ENCODE measurements at regions not wholly inside any gene's neighbourhood (a gene's known extent, or its start where the extent isn't known, plus 50 kb on each side); places are given as distances from the start of the nearest gene placed in this dataset.

DNA sequence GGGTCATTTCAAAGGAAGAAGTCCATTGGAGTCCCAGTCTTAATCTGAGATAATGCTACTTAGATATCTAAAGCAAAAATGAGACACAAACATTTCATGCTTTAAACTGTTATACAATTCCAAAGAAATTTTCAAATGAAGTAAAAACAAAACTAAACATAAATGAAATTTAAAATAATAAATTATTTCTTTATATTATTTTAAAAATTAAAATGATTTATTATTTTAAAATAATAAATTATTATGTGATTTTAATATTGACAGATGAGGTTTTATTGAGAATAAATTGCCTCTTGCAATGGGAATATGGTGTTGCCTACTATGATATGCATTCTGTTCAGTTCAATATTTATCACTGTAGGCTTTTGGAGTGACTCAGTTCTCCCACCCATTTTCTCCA, 93.7 kb upstream of the BACH2 start:
- Histone ChIP-seq H2AFZ (ENCODE audit: low read length) (no peak overlapping the region), H3K4me1 (ENCODE audit: insufficient read depth, low read length, poor library complexity, severe bottlenecking) (peaks cover 41% of the 10 kb centered on the region), H3K79me2 (ENCODE audit: insufficient read depth, low read length) (no peaks in the 10 kb centered on the region), H4K20me1 (ENCODE audit: insufficient read depth, low read length, poor library complexity, severe bottlenecking) (no peaks in the 10 kb centered on the region), H3K9me3 (ENCODE audit: insufficient read depth, low read depth, low read length) (no peaks in the 10 kb centered on the region), H3K9ac (ENCODE audit: low read depth, low read length, poor library complexity, severe bottlenecking) (no peak overlapping the region), H3K9me2 (replicated peaks; ENCODE audit: low read depth, low read length) (no peaks in the 10 kb centered on the region), H3K4me3 (ENCODE audit: low read length, poor library complexity, severe bottlenecking) (no peak overlapping the region), H3K36me3 (ENCODE audit: insufficient read depth, low read length) (no peaks in the 10 kb centered on the region), H3K4me2 (ENCODE audit: low read depth, low read length, poor library complexity, severe bottlenecking) (no peak overlapping the region), H3K27me3 (ENCODE audit: insufficient read depth, low read length, poor library complexity, severe bottlenecking) (no peaks in the 10 kb centered on the region), H3F3A (ENCODE audit: low read depth) (no peaks in the 10 kb centered on the region)
- TF ChIP-seq, protein P1, sequence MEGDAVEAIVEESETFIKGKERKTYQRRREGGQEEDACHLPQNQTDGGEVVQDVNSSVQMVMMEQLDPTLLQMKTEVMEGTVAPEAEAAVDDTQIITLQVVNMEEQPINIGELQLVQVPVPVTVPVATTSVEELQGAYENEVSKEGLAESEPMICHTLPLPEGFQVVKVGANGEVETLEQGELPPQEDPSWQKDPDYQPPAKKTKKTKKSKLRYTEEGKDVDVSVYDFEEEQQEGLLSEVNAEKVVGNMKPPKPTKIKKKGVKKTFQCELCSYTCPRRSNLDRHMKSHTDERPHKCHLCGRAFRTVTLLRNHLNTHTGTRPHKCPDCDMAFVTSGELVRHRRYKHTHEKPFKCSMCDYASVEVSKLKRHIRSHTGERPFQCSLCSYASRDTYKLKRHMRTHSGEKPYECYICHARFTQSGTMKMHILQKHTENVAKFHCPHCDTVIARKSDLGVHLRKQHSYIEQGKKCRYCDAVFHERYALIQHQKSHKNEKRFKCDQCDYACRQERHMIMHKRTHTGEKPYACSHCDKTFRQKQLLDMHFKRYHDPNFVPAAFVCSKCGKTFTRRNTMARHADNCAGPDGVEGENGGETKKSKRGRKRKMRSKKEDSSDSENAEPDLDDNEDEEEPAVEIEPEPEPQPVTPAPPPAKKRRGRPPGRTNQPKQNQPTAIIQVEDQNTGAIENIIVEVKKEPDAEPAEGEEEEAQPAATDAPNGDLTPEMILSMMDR (conservative IDR thresholded peaks at IDR 0.05; ENCODE audit: low read length): no peak
- no peak for TF ChIP-seq EZH2phosphoT487 (IDR thresholded peaks at IDR 0.05; ENCODE audit: borderline replicate concordance)

DNA sequence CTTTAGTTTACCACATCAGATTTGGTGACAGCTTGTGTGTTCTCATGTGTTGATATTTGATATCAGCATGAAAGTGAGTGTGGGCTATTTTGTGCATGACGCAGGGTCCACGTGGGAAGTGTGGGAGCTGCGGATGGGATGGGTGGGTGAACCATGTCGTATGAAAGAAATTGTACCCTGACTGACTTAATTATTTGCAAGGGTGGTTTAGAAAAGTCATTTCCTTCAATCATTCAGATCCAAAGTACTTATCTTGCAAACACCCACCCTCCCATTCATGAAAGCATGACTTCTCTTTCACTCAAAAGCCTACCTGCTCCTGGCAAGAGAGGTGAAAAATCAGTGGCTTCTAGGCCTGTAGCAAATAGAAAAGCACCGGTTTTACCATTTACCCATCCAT, 91.8 kb upstream of the BACH2 start:
- TF ChIP-seq, protein P1 (conservative IDR thresholded peaks at IDR 0.05; ENCODE audit: low read length): no peak
- no peak for TF ChIP-seq EZH2phosphoT487 (IDR thresholded peaks at IDR 0.05; ENCODE audit: borderline replicate concordance)
- Histone ChIP-seq H3K4me2 (ENCODE audit: low read depth, low read length, poor library complexity, severe bottlenecking) (no peak overlapping the region), H3F3A (ENCODE audit: low read depth) (no peaks in the 10 kb centered on the region), H3K9me3 (ENCODE audit: insufficient read depth, low read depth, low read length) (no peaks in the 10 kb centered on the region), H3K79me2 (ENCODE audit: insufficient read depth, low read length) (no peaks in the 10 kb centered on the region), H3K4me1 (ENCODE audit: insufficient read depth, low read length, poor library complexity, severe bottlenecking) (peaks cover 44% of the 10 kb centered on the region), H3K9me2 (replicated peaks; ENCODE audit: low read depth, low read length) (no peaks in the 10 kb centered on the region), H4K20me1 (ENCODE audit: insufficient read depth, low read length, poor library complexity, severe bottlenecking) (no peaks in the 10 kb centered on the region), H3K36me3 (ENCODE audit: insufficient read depth, low read length) (no peaks in the 10 kb centered on the region), H3K4me3 (ENCODE audit: low read length, poor library complexity, severe bottlenecking) (no peak overlapping the region), H3K9ac (ENCODE audit: low read depth, low read length, poor library complexity, severe bottlenecking) (no peak overlapping the region), H2AFZ (ENCODE audit: low read length) (no peak overlapping the region), H3K27me3 (ENCODE audit: insufficient read depth, low read length, poor library complexity, severe bottlenecking) (no peaks in the 10 kb centered on the region)

DNA sequence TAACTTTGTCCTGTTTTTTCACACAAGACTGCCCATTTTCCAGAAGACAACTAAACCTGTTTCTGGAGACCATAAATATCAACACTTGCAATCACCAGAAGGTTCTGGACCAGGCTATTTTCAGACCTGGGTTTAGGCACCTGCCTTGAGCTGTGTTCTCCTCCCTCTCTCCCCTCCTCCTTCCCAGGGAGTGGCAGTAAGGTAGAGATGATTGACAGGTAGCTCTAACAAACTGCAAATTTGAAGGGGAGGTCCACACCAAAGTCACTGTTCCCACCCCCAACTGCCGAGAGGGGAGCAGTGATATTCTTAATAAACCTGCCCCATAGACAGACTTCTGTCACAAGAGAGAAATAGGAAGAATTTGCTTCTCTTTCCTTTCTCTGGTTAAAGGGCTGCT, 91.2 kb upstream of the BACH2 start:
- peaks cover 44% of the 10 kb centered on the region for H3K4me1 ChIP-seq (ENCODE audit: insufficient read depth, low read length, poor library complexity, severe bottlenecking)
- no peaks in the 10 kb centered on the region for H3K9me2 ChIP-seq (replicated peaks; ENCODE audit: low read depth, low read length)
- no peak overlapping the region for H2AFZ ChIP-seq (ENCODE audit: low read length)
- H3K4me3 ChIP-seq (ENCODE audit: low read length, poor library complexity, severe bottlenecking): no peak overlapping the region
- no peaks in the 10 kb centered on the region for H4K20me1 ChIP-seq (ENCODE audit: insufficient read depth, low read length, poor library complexity, severe bottlenecking)
- H3F3A ChIP-seq (ENCODE audit: low read depth): no peaks in the 10 kb centered on the region
- no peaks in the 10 kb centered on the region for H3K36me3 ChIP-seq (ENCODE audit: insufficient read depth, low read length)
- no peak for TF ChIP-seq EZH2phosphoT487 (IDR thresholded peaks at IDR 0.05; ENCODE audit: borderline replicate concordance)
- TF ChIP-seq, protein P1 (conservative IDR thresholded peaks at IDR 0.05; ENCODE audit: low read length): no peak
- no peaks in the 10 kb centered on the region for H3K27me3 ChIP-seq (ENCODE audit: insufficient read depth, low read length, poor library complexity, severe bottlenecking)
- no peaks in the 10 kb centered on the region for H3K79me2 ChIP-seq (ENCODE audit: insufficient read depth, low read length)
- H3K9ac ChIP-seq (ENCODE audit: low read depth, low read length, poor library complexity, severe bottlenecking): no peak overlapping the region
- H3K9me3 ChIP-seq (ENCODE audit: insufficient read depth, low read depth, low read length): no peaks in the 10 kb centered on the region
- H3K4me2 ChIP-seq (ENCODE audit: low read depth, low read length, poor library complexity, severe bottlenecking): no peak overlapping the region
